Parathyroid adenoma (tissue), 2 donors: ENCODE measurements at regions not wholly inside any gene's neighbourhood (a gene's known extent, or its start where the extent isn't known, plus 50 kb on each side); places are given as distances from the start of the nearest gene placed in this dataset.

Experiments used
- H2AFZ ChIP-seq: fragments of 300-600 bp; sonication (generic); one replicate; pipeline ENCODE4 v1.7.0; 2017; ENCODE audit warnings: antibody characterized with exemption, mild to moderate bottlenecking
- H3K27ac ChIP-seq: fragments of 300-600 bp; sonication (generic); one replicate; pipeline ENCODE4 v1.7.0; 2017
- H3K27me3 ChIP-seq: fragments of 300-600 bp; sonication (generic); one replicate; pipeline ENCODE4 v1.7.0; 2017; ENCODE audit warnings: low read length; ENCODE audit not compliant: control insufficient read depth, insufficient read depth
- H3K36me3 ChIP-seq: fragments of 300-600 bp; sonication (generic); one replicate; pipeline ENCODE4 v1.7.0; 2017; ENCODE audit warnings: low read length; ENCODE audit not compliant: control insufficient read depth, insufficient read depth
- H3K4me1 ChIP-seq: fragments of 300-600 bp; sonication (generic); one replicate; pipeline ENCODE4 v1.7.0; 2017; ENCODE audit warnings: control low read depth
- H3K4me2 ChIP-seq: fragments of 300-600 bp; sonication (generic); one replicate; pipeline ENCODE4 v1.7.0; 2017; ENCODE audit warnings: low read length
- H3K4me3 ChIP-seq: fragments of 300-600 bp; sonication (generic); one replicate; pipeline ENCODE4 v1.7.0; 2017; ENCODE audit warnings: low read depth, low read length
- H3K79me2 ChIP-seq: fragments of 300-600 bp; sonication (generic); one replicate; pipeline ENCODE4 v1.7.0; 2017; ENCODE audit warnings: control low read depth
- H3K9ac ChIP-seq: fragments of 300-600 bp; sonication (generic); one replicate; pipeline ENCODE4 v1.7.0; 2017; ENCODE audit warnings: mild to moderate bottlenecking
- H3K9me3 ChIP-seq: fragments of 300-600 bp; sonication (generic); one replicate; pipeline ENCODE4 v1.7.0; 2017; ENCODE audit warnings: low read length; ENCODE audit not compliant: control insufficient read depth
- CTCF ChIP-seq: fragments of 300-600 bp; sonication (generic); IDR thresholded peaks from one replicate; pipeline ENCODE4 v1.7.0; 2017; ENCODE audit warnings: antibody characterized with exemption, mild to moderate bottlenecking
- donor health status: primary hyperparathyroidism.

GRCh38 chr15:87508086-87508485 lies 748.5 kb downstream of the NTRK3 start:
- H3K4me3 ChIP-seq = no peak overlapping the region
- H2AFZ ChIP-seq = no peak overlapping the region
- no peaks in the 10 kb centered on the region for H3K9me3 ChIP-seq
- TF ChIP-seq CTCF = no peak
- no peaks in the 10 kb centered on the region for H3K36me3 ChIP-seq
- H3K4me1 ChIP-seq = no peaks in the 10 kb centered on the region
- H3K4me2 ChIP-seq = no peak overlapping the region
- H3K27me3 ChIP-seq = no peaks in the 10 kb centered on the region
- H3K9ac ChIP-seq = no peak overlapping the region
- no peaks in the 10 kb centered on the region for H3K79me2 ChIP-seq
- no peak overlapping the region for H3K27ac ChIP-seq

- Histone ChIP-seq H3K4me2 (no peak overlapping the region), H3K79me2 (no peaks in the 10 kb centered on the region), H3K27me3 (no peaks in the 10 kb centered on the region), H3K9me3 (no peaks in the 10 kb centered on the region), H3K4me3 (no peak overlapping the region), H3K4me1 (no peaks in the 10 kb centered on the region), H3K9ac (no peak overlapping the region), H3K36me3 (no peaks in the 10 kb centered on the region), H2AFZ (no peak overlapping the region), H3K27ac (no peak overlapping the region)
- no peak for TF ChIP-seq CTCF
Measured at GRCh38 chr15:87502173-87502572, 754.4 kb downstream of the NTRK3 start.

GRCh38 chr15:87500240-87500639 lies 756.3 kb downstream of the NTRK3 start:
- Histone ChIP-seq H3K79me2 (no peaks in the 10 kb centered on the region), H3K4me2 (no peak overlapping the region), H3K4me1 (no peaks in the 10 kb centered on the region), H2AFZ (no peak overlapping the region), H3K27me3 (no peaks in the 10 kb centered on the region), H3K36me3 (no peaks in the 10 kb centered on the region), H3K9me3 (no peaks in the 10 kb centered on the region), H3K9ac (no peak overlapping the region), H3K27ac (no peak overlapping the region), H3K4me3 (no peak overlapping the region)
- no peak for TF ChIP-seq CTCF

- Histone ChIP-seq H3K36me3 (no peaks in the 10 kb centered on the region), H3K4me1 (no peaks in the 10 kb centered on the region), H3K27me3 (no peaks in the 10 kb centered on the region), H3K9ac (no peak overlapping the region), H3K79me2 (no peaks in the 10 kb centered on the region), H3K4me2 (no peak overlapping the region), H2AFZ (no peak overlapping the region), H3K9me3 (no peaks in the 10 kb centered on the region), H3K27ac (no peak overlapping the region), H3K4me3 (no peak overlapping the region)
- no peak for TF ChIP-seq CTCF
Measured at GRCh38 chr15:87498560-87498959, 758.0 kb downstream of the NTRK3 start.

GRCh38 chr15:87496795-87497194 lies 759.7 kb downstream of the NTRK3 start:
- H3K9me3 ChIP-seq = no peaks in the 10 kb centered on the region
- H3K79me2 ChIP-seq = no peaks in the 10 kb centered on the region
- H2AFZ ChIP-seq = no peak overlapping the region
- TF ChIP-seq CTCF = no peak
- no peak overlapping the region for H3K4me2 ChIP-seq
- H3K27ac ChIP-seq = no peak overlapping the region
- H3K36me3 ChIP-seq = no peaks in the 10 kb centered on the region
- no peak overlapping the region for H3K4me3 ChIP-seq
- no peaks in the 10 kb centered on the region for H3K27me3 ChIP-seq
- H3K9ac ChIP-seq = no peak overlapping the region
- H3K4me1 ChIP-seq = no peaks in the 10 kb centered on the region
